Adrenal gland (tissue), 9 donors: ENCODE measurements at regions not wholly inside any gene's neighbourhood (a gene's known extent, or its start where the extent isn't known, plus 50 kb on each side); places are given as distances from the start of the nearest gene placed in this dataset.

Source experiments
- DNase-seq, 7 donors: peaks; one replicate each; pipeline ENCODE4 v3.0.0-alpha.2; 2019 to 2020
- H3K27ac ChIP-seq, 5 donors: fragments of 200-600 bp; sonication (generic) in 4 of 5; 1 replicate in 3 of 5; 2 replicates in 2 of 5; pipeline versions ENCODE4 v1.5.1 to v1.8.0; 2016 to 2020; ENCODE audit warnings: mild to moderate bottlenecking in 1 of 5
- H3K27me3 ChIP-seq: fragments of 200-600 bp; 2 replicates; pipeline ENCODE4 v1.8.0; 2021
- H3K36me3 ChIP-seq, 2 donors: fragments of 200-600 bp; replicated peaks in 1 of 2; 1 replicate in 1 of 2; 2 replicates in 1 of 2; pipeline versions ENCODE4 v1.5.1 to v1.8.0; 2018 to 2022
- H3K4me1 ChIP-seq, 2 donors: fragments of 200-600 bp; replicated peaks in 1 of 2; 1 replicate in 1 of 2; 2 replicates in 1 of 2; pipeline versions ENCODE4 v1.5.1 to v1.8.0; 2018 to 2021
- H3K4me3 ChIP-seq, 4 donors: fragments of 200-600 bp; sonication (generic) in 3 of 4; one replicate each; pipeline ENCODE4 v1.5.1; 2016 to 2018
- H3K9me3 ChIP-seq, 3 donors: fragments of 200-600 bp; sonication (generic) in 1 of 3; replicated peaks in 1 of 3; 1 replicate in 2 of 3; 2 replicates in 1 of 3; pipeline versions ENCODE4 v1.5.1 to v1.8.0; 2016 to 2021
- CTCF ChIP-seq, 6 experiments: fragments of 450-650 bp in 4 of 6; fragments of 200-600 bp in 2 of 6; sonication (generic) in 1 of 6; IDR thresholded peaks; 1 replicate in 5 of 6; 2 replicates in 1 of 6; pipeline versions ENCODE4 v1.5.1 to v1.8.0; 2016 to 2021; ENCODE audit warnings: antibody characterized with exemption in 6 of 6, mild to moderate bottlenecking in 2 of 6, moderate library complexity in 1 of 6
- POLR2A ChIP-seq, 2 donors: fragments of 450-650 bp; IDR thresholded peaks; one replicate each; pipeline ENCODE4 v1.6.1; 2017; ENCODE audit warnings: antibody characterized with exemption in 2 of 2, mild to moderate bottlenecking in 2 of 2, moderate library complexity in 1 of 2
- WGBS, 4 donors: extraction: QIAGEN DNeasy Blood & Tissue Kit in 2 of 4; methylation state at CpG; one replicate each; pipeline versions ENCODE4 v1.1.5 to v1.1.7; 2013 to 2017; 5-methylcytosine and 5-hydroxymethylcytosine counted together
- intact Hi-C, 2 donors: fragments of 100-400 bp; cut with DNase I; formaldehyde crosslinking; loops; one replicate each; pipeline versions ENCODE4 v1.14.1 to v1.15.0; 2022 to 2023
- donor health status: healthy with polysubstance abuse.
- donor health status: Bipolar disorder and iron deficiency.
- donor health status: DM: yes; HTN: yes; CAD: no.
- donor health status: DM: no; HTN: no; CAD: no.
- donor health status: DM: no; HTN: no; CAD: no.

DNA sequence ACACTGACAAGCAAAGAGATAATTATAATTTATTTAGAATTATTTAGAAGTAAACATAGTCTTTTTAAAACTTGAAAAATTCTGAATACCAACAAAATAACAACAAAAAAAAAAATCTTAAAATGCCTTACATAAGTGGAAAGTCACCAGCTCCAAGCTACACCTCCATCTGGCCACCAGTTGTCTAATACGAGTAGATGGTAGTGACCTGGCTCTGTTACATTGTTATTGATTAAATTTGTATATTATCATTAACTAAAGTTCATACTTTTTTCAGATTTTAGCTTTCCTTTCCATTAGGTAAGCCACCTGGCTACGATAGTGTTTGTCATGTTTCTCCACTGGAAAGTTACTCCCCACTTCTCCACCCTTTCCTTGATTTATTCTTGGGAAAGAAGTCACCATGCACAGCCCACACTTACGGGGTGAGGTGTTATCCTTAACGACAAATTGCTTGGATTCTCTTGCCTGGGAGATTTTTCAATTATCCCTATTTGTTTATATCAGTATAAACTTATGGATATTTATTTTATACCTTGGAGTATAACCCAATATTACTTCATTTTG, 464.5 kb upstream of the CHAC2 start:
- Histone ChIP-seq H3K4me3 (no peak overlapping the region), H3K27ac (no peak overlapping the region), H3K36me3 (no peaks in the 10 kb centered on the region), H3K4me1 (no peaks in the 10 kb centered on the region), H3K27me3 (no peaks in the 10 kb centered on the region), H3K9me3 (no peaks in the 10 kb centered on the region)
- TF ChIP-seq POLR2A (IDR thresholded peaks at IDR 0.05) (no peak), CTCF (IDR thresholded peaks at IDR 0.05) (no peak)
- WGBS, 4 donors = 66 to 77% (median 69%) methylated on average over 4 of the region's 4 CpGs
- no peak for DNase-seq
- intact Hi-C loops = no loop called here

- H3K4me1 ChIP-seq = no peaks in the 10 kb centered on the region
- intact Hi-C loops = no loop called here
- 74 to 88% (median 84%) methylated on average over 1 of the region's 1 CpG for WGBS, 4 donors
- no peaks in the 10 kb centered on the region for H3K9me3 ChIP-seq
- no peaks in the 10 kb centered on the region for H3K36me3 ChIP-seq
- DNase-seq = no peak
- no peaks in the 10 kb centered on the region for H3K27me3 ChIP-seq
- TF ChIP-seq POLR2A (IDR thresholded peaks at IDR 0.05) (no peak), CTCF (IDR thresholded peaks at IDR 0.05) (no peak)
- H3K4me3 ChIP-seq = no peak overlapping the region
- no peak overlapping the region for H3K27ac ChIP-seq
Observed at GRCh38 chr2:53302455-53302854, 465.1 kb upstream of the CHAC2 start.

GRCh38 chr2:53289309-53290006, 478.1 kb upstream of the CHAC2 start:
- no peak for DNase-seq
- TF ChIP-seq POLR2A (IDR thresholded peaks at IDR 0.05) (no peak), CTCF (IDR thresholded peaks at IDR 0.05) (no peak)

DNA sequence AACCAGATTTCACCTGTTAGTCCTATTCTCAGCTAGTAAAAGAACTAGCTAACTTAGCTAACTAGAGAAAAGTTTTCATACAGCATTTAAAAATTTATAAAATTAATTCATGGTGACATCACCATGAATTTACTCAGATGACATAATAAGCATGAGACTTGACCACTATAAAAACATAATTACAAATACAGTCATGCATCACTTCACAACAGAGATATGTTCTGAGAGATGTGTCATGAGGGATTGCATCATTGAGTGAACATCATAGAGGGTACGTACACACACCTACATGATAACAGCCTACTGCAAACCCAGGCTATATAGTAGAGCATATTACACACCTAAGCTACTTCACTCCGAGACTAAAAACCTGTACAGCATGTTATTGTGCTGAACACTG, 481.3 kb upstream of the CHAC2 start:
- Histone ChIP-seq H3K36me3 (no peaks in the 10 kb centered on the region), H3K9me3 (no peaks in the 10 kb centered on the region), H3K4me1 (no peaks in the 10 kb centered on the region), H3K27ac (no peak overlapping the region), H3K4me3 (no peak overlapping the region), H3K27me3 (no peaks in the 10 kb centered on the region)
- DNase-seq = no peak
- intact Hi-C loops = no loop called here
- no peak for TF ChIP-seq CTCF (IDR thresholded peaks at IDR 0.05)
- no peak for TF ChIP-seq POLR2A (IDR thresholded peaks at IDR 0.05)
- WGBS, 4 donors = 74 to 82% (median 80%) methylated on average over 2 of the region's 2 CpGs

More at GRCh38 chr2:53289309-53290006, 478.1 kb upstream of the CHAC2 start:
- Histone ChIP-seq H3K4me1 (no peaks in the 10 kb centered on the region), H3K27ac (no peak overlapping the region), H3K36me3 (no peaks in the 10 kb centered on the region), H3K4me3 (no peak overlapping the region), H3K27me3 (no peaks in the 10 kb centered on the region), H3K9me3 (no peaks in the 10 kb centered on the region)
- intact Hi-C loops = no loop called here
